CD4-positive, alpha-beta T cell treated with Interleukin-17A for 1 hour (primary cell): ENCODE measurements at regions not wholly inside any gene's neighbourhood (a gene's known extent, or its start where the extent isn't known, plus 50 kb on each side); places are given as distances from the start of the nearest gene placed in this dataset.
"Not testable (repeated sequence)": the region's sequence is repeated elsewhere in the genome, so short reads cannot be mapped to it uniquely, and the experiment has no call there.

Experiments used
- DNase-seq: peaks from one replicate; pipeline ENCODE4 v3.0.0-alpha.2; 2020

- no peak for DNase-seq
Observed at GRCh38 chr4:178192611-178193010, 750.4 kb upstream of the AGA start.

- no peak for DNase-seq
Observed at GRCh38 chr4:178196751-178197374, 754.6 kb upstream of the AGA start.

DNA sequence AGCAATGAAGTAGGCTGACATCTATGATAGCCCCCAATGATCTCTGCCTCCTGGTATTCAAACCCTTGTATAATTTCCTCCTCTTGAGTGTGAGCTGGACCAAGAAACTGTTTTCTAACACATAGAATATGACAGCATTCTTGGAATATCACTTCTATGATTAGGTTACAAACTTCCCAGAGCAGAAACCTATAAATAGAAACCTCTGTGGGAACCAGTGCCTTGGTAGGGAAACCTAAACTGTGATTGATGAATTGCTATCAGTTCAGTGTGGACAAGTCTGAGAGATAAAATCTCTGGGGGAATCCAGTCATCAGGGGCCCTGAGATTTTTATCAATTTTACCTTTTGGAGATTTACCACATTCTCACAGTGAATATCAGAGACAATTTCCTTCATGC, 756.5 kb upstream of the AGA start:
- DNase-seq = no peak

DNA sequence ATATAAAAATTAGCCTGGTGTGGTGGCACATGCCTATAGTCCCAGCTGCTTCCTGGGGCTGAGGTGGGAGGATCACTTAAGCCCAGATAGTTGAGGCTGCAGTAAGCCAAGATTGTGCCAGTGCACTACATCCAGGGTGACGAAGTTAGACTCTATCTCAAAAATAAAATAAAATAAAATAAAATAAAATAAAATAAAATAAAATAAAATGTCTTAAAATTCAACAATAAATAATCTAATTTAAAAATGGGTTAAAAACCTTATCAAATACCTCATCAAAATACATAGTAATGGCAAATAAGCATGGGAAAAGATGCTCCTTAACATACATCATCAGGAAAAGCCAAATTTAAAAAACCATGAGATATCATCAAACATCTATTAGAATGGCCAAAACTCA, 760.2 kb upstream of the AGA start:
- no peak for DNase-seq

DNA sequence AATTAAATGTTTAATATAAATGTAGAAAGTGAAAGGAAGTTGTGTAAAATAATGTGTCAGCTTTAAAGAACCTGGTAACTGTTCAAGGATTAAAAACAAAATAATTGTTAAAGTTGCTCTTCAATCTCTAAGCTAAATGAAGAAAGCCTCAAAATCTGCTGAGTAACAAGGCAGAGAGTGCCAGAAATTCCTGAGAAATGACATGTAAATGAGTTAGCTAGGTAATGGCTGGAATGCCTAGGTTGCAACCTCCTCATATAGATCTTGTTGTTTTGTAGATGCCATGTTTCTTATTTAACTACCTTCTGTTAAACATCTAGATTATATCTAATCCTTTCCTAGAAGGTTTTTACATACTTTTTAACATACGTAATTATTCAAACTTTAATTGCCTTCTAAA, 763.6 kb upstream of the AGA start:
- DNase-seq = no peak

GRCh38 chr4:178215309-178215708, 773.1 kb upstream of the AGA start:
- DNase-seq = no peak

- DNase-seq = no peak
Observed at GRCh38 chr4:178215763-178216162, 773.5 kb upstream of the AGA start.

DNA sequence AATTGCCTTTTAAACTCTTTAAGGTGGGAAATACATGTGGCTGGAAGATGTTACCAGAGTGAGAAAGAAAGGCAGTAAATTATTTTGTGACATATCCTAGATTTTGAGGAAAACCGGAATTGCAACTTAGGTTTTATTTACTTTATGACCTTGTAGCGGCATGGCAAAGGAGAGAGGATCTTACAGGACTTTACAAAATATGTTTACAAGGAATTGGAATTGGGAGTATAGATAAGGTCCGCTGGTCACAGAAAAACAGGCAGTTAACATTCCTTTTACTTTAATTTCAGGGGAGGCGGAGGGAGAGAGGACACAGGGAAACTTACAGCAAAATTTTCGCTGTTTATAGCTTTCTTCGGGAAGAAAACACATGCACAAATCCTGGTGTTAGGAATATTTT, 784.2 kb upstream of the AGA start:
- DNase-seq = not testable (repeated sequence)

- no peak for DNase-seq
Observed at GRCh38 chr4:178233906-178234305, 791.7 kb upstream of the AGA start.

GRCh38 chr4:178240891-178241290, 798.7 kb upstream of the AGA start:
- DNase-seq = no peak

DNA sequence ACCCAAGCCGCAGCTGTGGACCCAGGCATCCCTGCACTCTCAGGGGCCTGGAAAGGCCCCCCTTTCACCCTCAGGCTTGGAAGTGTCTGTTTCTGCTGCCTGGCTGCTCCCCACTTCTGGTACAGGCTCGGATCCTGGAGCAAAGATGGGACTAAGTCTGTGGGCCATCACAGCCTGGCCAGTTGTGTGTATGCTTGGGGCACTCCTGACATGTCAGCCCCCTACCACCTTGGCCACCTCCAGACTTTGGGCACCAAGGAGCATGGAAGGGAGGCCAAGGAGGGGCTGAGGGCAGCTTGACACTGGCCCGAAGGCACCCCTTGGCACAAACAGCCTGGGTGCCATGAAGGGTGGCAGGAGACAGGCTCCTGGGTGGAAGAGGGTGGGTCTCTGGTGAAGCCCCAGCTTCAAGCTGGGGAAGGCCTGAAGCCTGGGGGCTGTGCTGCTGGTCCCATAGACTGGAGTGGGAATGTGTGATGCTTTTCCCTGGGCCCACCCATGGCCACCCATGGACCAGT, 799.4 kb upstream of the AGA start:
- DNase-seq = no peak

DNA sequence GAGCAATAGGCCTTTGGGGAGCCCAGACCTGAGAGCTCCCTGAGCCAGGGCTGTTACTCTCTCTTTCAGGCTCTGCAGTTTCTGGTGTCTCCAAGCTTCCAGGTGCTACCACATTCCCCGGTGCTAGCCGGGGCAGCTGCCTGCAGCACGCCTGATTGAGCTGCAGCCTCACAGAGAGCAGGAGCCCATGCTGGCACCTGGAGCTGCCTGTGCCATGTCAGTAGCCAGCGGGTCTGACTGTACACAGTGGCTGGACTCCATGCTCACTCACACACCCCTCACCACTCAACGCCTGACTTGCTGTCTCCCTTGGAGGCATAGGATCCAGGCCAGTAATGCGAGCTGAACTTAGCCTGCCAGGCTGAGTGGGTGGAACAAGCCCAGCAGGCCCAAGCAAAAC, 800.4 kb upstream of the AGA start:
- no peak for DNase-seq

DNA sequence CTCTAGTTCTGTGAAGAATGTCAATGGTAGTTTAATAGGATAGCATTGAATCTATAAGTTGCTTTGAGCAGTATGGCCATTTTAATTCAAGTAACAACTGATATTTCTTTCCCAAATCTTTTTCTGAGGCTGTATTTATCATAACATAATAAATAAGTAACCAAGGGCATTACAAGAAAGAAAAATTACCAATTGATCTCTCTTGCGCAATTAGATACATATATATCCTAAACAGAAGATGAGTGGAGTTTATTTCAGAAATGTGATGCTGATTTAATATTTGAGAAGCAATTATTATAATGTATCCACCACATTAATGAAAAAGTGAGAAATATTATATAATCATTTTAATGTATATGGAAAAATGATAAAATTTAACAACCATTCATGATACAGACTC, 802.5 kb upstream of the AGA start:
- DNase-seq = no peak

DNA sequence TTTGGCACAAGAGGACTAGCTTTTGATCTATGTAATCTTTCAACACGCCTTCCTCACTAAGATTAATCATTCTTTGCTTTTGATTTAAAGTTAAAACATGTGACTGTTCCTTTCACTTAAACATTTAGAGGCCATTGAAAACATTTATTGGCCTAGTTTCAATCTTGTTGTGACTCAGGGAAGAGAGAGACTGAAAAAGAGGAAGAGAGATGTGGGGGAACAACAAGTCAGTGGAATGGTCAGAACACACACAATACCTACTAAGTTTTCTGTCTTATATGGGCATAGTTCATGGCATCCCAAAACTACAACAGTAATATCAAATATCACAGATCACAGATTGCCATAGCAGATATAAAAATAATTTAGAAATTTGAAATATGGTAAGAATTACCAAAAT, 812.9 kb upstream of the AGA start:
- DNase-seq = no peak

GRCh38 chr4:178258603-178259002, 816.4 kb upstream of the AGA start:
- DNase-seq = no peak

- no peak for DNase-seq
Observed at GRCh38 chr4:178259566-178259965, 817.3 kb upstream of the AGA start.

DNA sequence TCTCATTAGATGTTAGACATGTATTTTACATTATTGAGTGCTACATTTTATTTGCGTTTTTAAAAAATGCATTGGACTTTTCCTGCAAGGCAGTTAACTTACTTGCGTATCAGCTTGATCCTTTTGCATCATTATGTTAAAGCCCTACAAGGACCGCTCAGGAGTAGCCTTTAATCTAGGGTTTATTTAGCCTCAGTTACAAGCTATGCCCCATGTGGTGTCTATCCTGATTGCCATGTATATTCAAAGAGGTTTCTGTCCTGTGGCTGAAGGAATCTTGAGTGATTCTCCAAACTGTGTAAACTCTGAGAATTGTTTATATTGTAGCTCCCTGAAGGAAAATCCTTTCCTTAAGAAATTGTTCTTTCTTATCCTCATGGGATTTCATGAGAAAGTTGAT, 821.8 kb upstream of the AGA start:
- DNase-seq = no peak

- no peak for DNase-seq
Observed at GRCh38 chr4:178271386-178271785, 829.1 kb upstream of the AGA start.

- DNase-seq = no peak
Observed at GRCh38 chr4:178273168-178273567, 830.9 kb upstream of the AGA start.

DNA sequence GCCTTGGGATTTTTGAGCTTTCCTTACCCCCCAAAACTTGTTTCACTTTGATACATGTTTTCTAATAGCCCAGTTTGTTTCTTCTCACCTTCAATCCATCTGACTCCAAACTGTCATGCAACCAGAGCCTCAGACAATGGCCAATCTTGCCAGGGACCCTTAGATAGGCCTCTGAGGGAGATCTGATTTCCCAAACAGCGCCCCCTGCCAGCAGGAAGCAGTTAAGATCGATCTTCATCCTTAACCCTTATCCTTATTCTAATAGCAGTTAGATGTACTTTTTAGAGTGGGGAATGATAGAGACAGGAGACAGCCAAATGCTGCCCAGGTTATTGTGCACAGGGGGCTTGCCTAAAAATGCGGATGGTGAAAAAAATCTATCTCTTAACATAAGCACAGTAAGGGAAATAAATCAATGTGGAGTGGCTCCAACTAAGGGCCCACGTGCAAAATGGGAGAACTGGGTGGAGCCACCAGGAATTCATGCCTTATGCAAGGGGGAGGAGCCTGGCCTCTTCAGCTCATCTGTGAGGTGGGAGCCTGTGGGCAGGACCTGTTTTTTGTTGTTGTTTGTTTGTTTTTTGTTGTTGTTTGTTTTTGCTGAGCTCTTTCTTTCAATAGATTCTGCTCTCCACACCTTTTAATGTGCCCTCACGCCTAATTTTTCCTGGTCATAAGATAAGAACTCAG, 833.6 kb upstream of the AGA start:
- DNase-seq = no peak

GRCh38 chr4:178280362-178280761, 838.1 kb upstream of the AGA start:
- DNase-seq = no peak

DNA sequence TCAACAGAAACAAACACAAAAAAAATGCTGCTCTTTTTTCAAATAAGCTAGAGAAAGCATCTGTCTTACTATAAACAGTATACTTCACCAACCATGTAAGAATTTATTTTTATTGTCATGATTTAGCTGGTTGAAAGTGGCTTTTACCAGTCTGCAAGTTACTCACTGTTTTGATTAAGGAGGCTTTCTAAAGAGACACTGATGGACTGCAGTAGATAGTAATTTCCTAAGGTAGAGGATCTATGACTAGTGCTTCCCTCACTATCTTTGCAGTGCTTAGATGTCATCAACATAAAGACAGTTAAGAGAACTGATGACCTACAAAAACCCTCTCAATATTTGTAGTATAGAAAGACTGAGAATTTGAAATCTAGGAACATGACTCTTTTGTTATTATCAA, 846.2 kb upstream of the AGA start:
- DNase-seq = no peak

DNA sequence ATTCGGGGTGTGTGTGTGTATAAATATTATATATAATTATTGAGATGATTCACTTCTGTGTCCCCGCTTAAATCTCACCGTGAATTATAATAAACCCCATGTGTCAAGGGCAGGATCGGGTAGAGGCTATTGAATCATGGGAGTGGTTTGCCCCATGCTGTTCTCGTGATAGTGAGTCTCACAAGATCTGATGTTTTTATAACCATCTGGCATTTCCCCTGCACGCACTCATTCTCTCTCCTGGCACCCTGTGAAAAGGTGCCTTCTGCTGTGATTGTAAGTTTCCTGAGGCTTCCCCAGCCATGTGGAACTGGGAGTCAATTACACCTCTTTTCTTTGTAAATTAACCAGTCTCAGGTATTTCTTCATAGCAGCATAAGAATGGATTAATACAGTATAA, 851.4 kb upstream of the AGA start:
- no peak for DNase-seq

- no peak for DNase-seq
Observed at GRCh38 chr4:178296669-178297068, 854.4 kb upstream of the AGA start.

GRCh38 chr4:178306565-178306964, 864.3 kb upstream of the AGA start:
- no peak for DNase-seq
